Body of pancreas (tissue), 4 donors: ENCODE measurements at regions not wholly inside any gene's neighbourhood (a gene's known extent, or its start where the extent isn't known, plus 50 kb on each side); places are given as distances from the start of the nearest gene placed in this dataset.

Source experiments
- ATAC-seq: fragments of 150-250 bp; one replicate; pipeline ENCODE4 v1.9.1; 2016
- DNase-seq, 4 donors: peaks; one replicate each; pipeline ENCODE4 v3.0.0-alpha.2; 2019
- H3K27ac ChIP-seq, 4 donors: fragments of 200-600 bp; sonication (generic); 1 replicate in 3 of 4; 2 replicates in 1 of 4; pipeline versions ENCODE4 v1.5.1 to v1.6.1; 2016 to 2019; ENCODE audit warnings: mild to moderate bottlenecking in 1 of 4, mixed read lengths in 1 of 4, moderate library complexity in 1 of 4
- H3K27me3 ChIP-seq, 2 donors: fragments of 200-600 bp; sonication (generic); one replicate each; pipeline ENCODE4 v1.6.0; 2016; ENCODE audit warnings: mild to moderate bottlenecking in 1 of 2
- H3K36me3 ChIP-seq, 2 donors: fragments of 200-600 bp; sonication (generic); replicated peaks in 1 of 2; 2 replicates each; pipeline ENCODE4 v1.5.1; 2016; ENCODE audit warnings: low read depth in 2 of 2; ENCODE audit not compliant: insufficient read depth in 1 of 2
- H3K4me1 ChIP-seq: fragments of 200-600 bp; sonication (generic); one replicate; pipeline ENCODE4 v1.6.0; 2016
- H3K4me3 ChIP-seq, 2 donors: fragments of 200-600 bp; sonication (generic); 1 replicate in 1 of 2; 2 replicates in 1 of 2; pipeline ENCODE4 v1.5.1; 2016 to 2019
- H3K9me3 ChIP-seq, 3 donors: fragments of 200-600 bp; sonication (generic); 1 replicate in 2 of 3; 2 replicates in 1 of 3; pipeline ENCODE4 v1.5.1; 2016
- POLR2A ChIP-seq, 3 donors: fragments of 450-650 bp; IDR thresholded peaks; one replicate each; pipeline ENCODE4 v1.6.1; 2016; ENCODE audit warnings: antibody characterized with exemption in 3 of 3, mild to moderate bottlenecking in 2 of 3
- WGBS, 2 donors: methylation state at CpG; one replicate each; pipeline ENCODE4 v1.1.5; 2017; 5-methylcytosine and 5-hydroxymethylcytosine counted together
- intact Hi-C: fragments of 100-400 bp; cut with DNase I; formaldehyde crosslinking; loops from one replicate; pipeline ENCODE4 v1.15.1; 2023
- TF ChIP-seq, protein P1 (sequence below), 7 experiments: fragments of 450-650 bp in 4 of 7; fragments of 200-600 bp in 3 of 7; sonication (generic) in 3 of 7; IDR thresholded peaks; one replicate each; pipeline ENCODE4 v1.5.1; 2016 to 2019; ENCODE audit warnings: antibody characterized with exemption in 7 of 7

DNA sequence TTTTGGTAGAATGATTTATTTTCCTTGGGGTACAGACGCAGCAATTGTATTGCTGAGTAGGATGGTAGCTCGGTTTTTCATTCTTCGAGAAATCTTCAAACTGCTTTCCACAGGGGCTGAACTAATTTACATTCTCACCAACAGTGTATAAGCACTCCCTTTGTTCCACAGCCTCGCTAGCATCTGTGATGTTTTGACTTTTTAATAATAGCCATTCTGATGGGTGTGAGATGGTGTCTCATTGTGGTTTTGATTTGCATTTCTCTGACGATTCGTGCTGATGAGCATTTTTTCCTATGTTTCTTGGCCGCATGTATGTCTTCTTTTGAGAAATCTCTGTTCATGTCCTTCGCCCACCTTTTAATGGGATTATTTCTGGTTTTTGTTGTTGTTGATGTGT lies 54.8 kb upstream of the UQCRFS1 start:
- no peaks in the 10 kb centered on the region for H3K27me3 ChIP-seq
- intact Hi-C loops: no loop called here
- 63 to 74% methylated on average over 8 of the region's 8 CpGs for WGBS, 2 donors
- TF ChIP-seq, protein P1, sequence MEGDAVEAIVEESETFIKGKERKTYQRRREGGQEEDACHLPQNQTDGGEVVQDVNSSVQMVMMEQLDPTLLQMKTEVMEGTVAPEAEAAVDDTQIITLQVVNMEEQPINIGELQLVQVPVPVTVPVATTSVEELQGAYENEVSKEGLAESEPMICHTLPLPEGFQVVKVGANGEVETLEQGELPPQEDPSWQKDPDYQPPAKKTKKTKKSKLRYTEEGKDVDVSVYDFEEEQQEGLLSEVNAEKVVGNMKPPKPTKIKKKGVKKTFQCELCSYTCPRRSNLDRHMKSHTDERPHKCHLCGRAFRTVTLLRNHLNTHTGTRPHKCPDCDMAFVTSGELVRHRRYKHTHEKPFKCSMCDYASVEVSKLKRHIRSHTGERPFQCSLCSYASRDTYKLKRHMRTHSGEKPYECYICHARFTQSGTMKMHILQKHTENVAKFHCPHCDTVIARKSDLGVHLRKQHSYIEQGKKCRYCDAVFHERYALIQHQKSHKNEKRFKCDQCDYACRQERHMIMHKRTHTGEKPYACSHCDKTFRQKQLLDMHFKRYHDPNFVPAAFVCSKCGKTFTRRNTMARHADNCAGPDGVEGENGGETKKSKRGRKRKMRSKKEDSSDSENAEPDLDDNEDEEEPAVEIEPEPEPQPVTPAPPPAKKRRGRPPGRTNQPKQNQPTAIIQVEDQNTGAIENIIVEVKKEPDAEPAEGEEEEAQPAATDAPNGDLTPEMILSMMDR (IDR thresholded peaks at IDR 0.05): no peak
- no peak for TF ChIP-seq POLR2A (IDR thresholded peaks at IDR 0.05)
- no peaks in the 10 kb centered on the region for H3K9me3 ChIP-seq
- DNase-seq (no peak), ATAC-seq (no peak)
- no peak overlapping the region for H3K27ac ChIP-seq
- H3K4me3 ChIP-seq: no peak overlapping the region
- H3K36me3 ChIP-seq: no peaks in the 10 kb centered on the region
- H3K4me1 ChIP-seq: no peaks in the 10 kb centered on the region

DNA sequence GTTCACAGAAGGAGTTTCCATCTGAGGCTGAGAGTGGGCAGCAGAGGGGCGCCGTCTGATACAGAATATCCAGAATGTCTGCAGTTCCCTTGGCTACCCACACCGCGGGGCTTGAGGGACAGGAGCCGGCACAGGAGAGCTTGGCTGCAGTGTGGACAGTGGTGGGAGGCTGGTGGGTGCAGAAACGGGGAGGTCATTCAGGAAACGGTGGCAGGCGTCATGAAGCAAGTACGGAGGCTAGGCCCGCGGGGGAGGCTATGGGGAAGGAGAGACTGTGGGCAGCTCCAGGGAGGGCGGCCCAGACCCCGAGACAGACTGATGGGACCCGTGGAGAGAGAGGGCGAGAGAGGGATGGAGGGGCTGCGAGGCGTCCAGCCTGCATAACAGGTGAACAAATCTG lies 55.2 kb upstream of the UQCRFS1 start:
- Histone ChIP-seq H3K4me3 (no peak overlapping the region), H3K27me3 (no peaks in the 10 kb centered on the region), H3K27ac (no peak overlapping the region), H3K9me3 (no peaks in the 10 kb centered on the region), H3K36me3 (no peaks in the 10 kb centered on the region), H3K4me1 (no peaks in the 10 kb centered on the region)
- WGBS, 2 donors: 57 to 69% methylated on average over 17 of the region's 17 CpGs
- DNase-seq (no peak), ATAC-seq (no peak)
- intact Hi-C loops: no loop called here
- TF ChIP-seq POLR2A (IDR thresholded peaks at IDR 0.05): no peak
- TF ChIP-seq, protein P1 (IDR thresholded peaks at IDR 0.05): no peak

DNA sequence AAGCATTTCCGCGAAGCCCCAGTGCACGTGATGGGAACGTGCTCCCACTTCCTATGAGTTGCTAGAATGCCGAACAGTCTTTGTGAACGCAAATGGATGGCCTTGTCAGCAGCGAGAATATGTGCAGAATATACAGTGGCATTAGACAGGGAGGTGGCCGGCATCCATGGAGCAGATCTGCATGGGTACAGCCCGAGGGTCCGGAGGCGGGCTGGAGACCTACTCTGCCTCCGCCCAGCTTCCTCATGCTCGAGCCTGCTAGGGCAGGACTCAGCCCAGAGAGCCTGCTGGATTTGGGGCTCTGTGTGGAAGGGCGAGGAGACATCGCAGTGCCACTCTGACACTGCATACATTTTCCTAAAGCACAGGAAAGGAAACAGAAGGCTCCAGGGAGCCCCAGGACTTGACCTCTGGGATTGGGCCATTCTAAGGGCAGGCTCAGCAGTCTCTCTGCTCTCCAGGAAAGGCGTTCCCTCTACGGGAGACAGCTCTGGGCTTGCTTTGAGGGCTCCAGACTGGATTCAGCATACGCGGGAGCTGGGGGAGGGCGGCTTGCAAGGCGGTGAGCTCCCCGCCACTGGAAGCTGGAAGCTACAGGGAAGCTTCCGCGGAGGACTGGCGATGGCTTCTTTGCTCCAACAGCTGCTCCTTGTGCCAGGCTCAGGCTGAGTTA lies 55.9 kb upstream of the UQCRFS1 start:
- WGBS, 2 donors: 33 to 46% methylated on average over 20 to 25 of the region's 25 CpGs
- Histone ChIP-seq H3K36me3 (no peaks in the 10 kb centered on the region), H3K27ac (no peak overlapping the region), H3K4me3 (no peak overlapping the region), H3K4me1 (no peaks in the 10 kb centered on the region), H3K9me3 (no peaks in the 10 kb centered on the region), H3K27me3 (no peaks in the 10 kb centered on the region)
- ATAC-seq (no peak), DNase-seq (no peak)
- TF ChIP-seq, protein P1 (IDR thresholded peaks at IDR 0.05): no peak
- no peak for TF ChIP-seq POLR2A (IDR thresholded peaks at IDR 0.05)
- intact Hi-C loops: no loop called here

DNA sequence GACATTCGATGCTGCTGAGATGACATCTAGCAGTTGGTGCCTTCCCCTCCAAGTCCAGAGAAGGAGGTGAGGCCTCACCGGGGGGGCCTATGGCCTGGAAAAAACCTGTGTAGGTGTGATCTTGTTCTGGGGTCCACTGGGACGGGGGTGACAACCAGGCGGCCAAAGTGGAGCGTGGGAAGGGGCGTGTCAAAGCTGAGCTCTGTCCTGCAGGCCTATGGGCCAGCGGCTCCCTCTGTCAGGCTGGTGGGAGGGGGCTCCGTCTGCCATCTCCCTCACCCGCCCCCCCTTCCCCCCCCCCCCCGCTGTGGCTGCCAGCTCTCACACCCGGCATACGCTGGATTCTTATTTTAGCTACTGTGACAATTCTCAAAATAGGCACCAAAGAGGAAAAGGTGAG lies 56.7 kb upstream of the UQCRFS1 start:
- intact Hi-C loops: no loop called here
- no peak overlapping the region for H3K4me3 ChIP-seq
- WGBS, 2 donors: 50 to 51% methylated on average over 10 of the region's 12 CpGs
- no peaks in the 10 kb centered on the region for H3K4me1 ChIP-seq
- ATAC-seq: no peak
- H3K27me3 ChIP-seq: no peaks in the 10 kb centered on the region
- no peaks in the 10 kb centered on the region for H3K36me3 ChIP-seq
- H3K27ac ChIP-seq: no peak overlapping the region
- DNase-seq: no peak
- no peak for TF ChIP-seq POLR2A (IDR thresholded peaks at IDR 0.05)
- TF ChIP-seq, protein P1 (IDR thresholded peaks at IDR 0.05): no peak
- H3K9me3 ChIP-seq: no peaks in the 10 kb centered on the region

DNA sequence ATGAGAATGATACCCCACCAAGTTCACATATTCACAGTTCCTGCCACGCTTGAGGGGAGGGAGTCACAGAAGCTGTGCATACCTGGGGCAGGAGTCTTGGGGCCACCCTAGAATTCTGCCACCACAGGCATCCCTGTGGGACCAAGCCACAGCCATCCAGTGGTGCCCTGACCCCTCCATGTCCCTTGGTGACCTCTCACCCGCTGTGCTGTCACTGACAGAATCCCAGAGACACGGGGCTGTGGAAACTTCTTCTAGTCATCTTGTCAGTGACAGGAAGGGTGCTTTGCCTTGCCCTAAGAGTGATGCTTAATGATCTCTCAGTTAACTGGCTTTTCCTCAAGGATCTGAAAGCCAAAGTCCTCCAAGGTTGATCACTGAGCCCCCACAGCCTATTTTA lies 58.4 kb upstream of the UQCRFS1 start:
- H3K36me3 ChIP-seq: no peaks in the 10 kb centered on the region
- TF ChIP-seq, protein P1 (IDR thresholded peaks at IDR 0.05): no peak
- TF ChIP-seq POLR2A (IDR thresholded peaks at IDR 0.05): no peak
- no peaks in the 10 kb centered on the region for H3K4me1 ChIP-seq
- no peak overlapping the region for H3K4me3 ChIP-seq
- no peak overlapping the region for H3K27ac ChIP-seq
- intact Hi-C loops: no loop called here
- no peaks in the 10 kb centered on the region for H3K9me3 ChIP-seq
- DNase-seq (no peak), ATAC-seq (no peak)
- H3K27me3 ChIP-seq: no peaks in the 10 kb centered on the region
- WGBS, 2 donors: 52 to 67% methylated on average over 3 of the region's 3 CpGs
